Esophagus squamous epithelium (tissue), 4 donors: ENCODE measurements at regions not wholly inside any gene's neighbourhood (a gene's known extent, or its start where the extent isn't known, plus 50 kb on each side); places are given as distances from the start of the nearest gene placed in this dataset.

Source experiments
- POLR2A ChIP-seq, 4 donors: fragments of 450-650 bp; IDR thresholded peaks; one replicate each; pipeline ENCODE4 v1.6.1; 2017; ENCODE audit warnings: antibody characterized with exemption in 4 of 4, mild to moderate bottlenecking in 4 of 4, moderate library complexity in 3 of 4
- TF ChIP-seq, protein P1 (sequence below), 6 experiments: fragments of 450-650 bp in 4 of 6; fragments of 200-600 bp in 2 of 6; sonication (generic) in 2 of 6; IDR thresholded peaks; one replicate each; pipeline ENCODE4 v1.5.1; 2016 to 2019; ENCODE audit warnings: antibody characterized with exemption in 6 of 6, mild to moderate bottlenecking in 4 of 6, moderate library complexity in 4 of 6

DNA sequence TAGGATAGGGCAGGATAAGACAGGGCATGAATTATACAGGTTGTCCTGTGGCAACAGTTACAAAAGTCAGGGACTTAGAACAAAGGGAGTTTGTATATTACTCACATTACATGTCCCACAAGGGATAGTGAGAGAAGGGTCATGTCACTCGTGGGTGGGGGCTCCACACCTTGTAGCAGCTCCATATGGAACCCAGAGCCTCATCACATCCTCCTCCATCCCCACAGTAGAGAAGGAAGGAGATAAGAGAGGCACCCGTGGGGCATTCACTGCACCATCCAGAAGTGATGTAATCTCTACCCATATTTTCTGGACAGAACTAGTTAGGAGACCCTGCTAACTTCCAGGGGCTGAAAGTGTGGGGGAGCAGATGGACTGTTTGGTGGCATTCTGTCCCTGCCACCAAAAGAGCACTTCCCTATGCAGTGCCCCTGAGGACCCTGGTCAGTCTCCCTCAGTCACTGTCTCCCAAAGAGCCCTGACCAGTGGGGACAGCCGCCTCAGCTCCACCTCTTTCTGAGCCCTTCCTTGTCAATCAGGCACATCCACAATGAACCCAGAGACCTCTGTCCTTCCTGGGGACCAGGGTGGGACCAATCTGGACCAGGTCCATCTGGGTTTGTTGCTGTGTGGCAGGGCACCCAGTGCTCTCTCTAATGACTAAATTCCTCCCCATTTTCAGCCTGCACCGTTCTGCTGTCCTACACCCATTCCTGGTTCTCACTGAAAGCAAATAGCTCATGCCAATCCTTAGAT lies 154.8 kb upstream of the ETV3 start:
- TF ChIP-seq POLR2A (IDR thresholded peaks at IDR 0.05) = no peak
- TF ChIP-seq, protein P1, sequence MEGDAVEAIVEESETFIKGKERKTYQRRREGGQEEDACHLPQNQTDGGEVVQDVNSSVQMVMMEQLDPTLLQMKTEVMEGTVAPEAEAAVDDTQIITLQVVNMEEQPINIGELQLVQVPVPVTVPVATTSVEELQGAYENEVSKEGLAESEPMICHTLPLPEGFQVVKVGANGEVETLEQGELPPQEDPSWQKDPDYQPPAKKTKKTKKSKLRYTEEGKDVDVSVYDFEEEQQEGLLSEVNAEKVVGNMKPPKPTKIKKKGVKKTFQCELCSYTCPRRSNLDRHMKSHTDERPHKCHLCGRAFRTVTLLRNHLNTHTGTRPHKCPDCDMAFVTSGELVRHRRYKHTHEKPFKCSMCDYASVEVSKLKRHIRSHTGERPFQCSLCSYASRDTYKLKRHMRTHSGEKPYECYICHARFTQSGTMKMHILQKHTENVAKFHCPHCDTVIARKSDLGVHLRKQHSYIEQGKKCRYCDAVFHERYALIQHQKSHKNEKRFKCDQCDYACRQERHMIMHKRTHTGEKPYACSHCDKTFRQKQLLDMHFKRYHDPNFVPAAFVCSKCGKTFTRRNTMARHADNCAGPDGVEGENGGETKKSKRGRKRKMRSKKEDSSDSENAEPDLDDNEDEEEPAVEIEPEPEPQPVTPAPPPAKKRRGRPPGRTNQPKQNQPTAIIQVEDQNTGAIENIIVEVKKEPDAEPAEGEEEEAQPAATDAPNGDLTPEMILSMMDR (IDR thresholded peaks at IDR 0.05) = no peak
